ENCODE measurements at regions not wholly inside any gene's neighbourhood (a gene's known extent, or its start where the extent isn't known, plus 50 kb on each side); places are given as distances from the start of the nearest gene placed in this dataset.

DNA sequence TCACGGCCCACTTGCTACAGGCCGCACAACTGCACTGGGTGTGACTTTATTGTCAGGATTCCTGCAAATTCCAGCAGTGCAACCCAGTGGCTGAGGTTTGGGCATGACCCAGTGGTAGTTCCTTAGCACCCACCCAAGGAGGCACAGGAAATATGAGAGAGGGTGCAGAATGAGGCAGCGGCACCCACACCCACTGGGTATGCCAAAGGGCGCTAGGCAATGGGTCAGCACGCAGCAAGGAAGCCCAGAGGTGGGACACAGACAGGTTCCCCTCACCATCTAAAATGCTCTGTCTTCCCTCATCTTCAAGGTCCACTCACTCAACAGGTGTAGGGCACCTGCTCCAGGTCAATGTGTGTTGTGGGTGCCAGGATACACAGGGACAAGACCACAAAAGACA lies 357.8 kb upstream of the MKI67 start:
- FAIRE-seq = no peak
- Histone ChIP-seq H2AFZ (ENCODE audit: low read depth, low read length) (no peak overlapping the region), H3K27ac (ENCODE audit: insufficient read depth, low read depth, low read length) (no peak overlapping the region), H3K4me3 (replicated peaks in 1 of 3; ENCODE audit: insufficient read depth in 1 of 3, low read depth in 1 of 3, low read length in 3 of 3) (no peak overlapping the region), H3K36me3 (ENCODE audit: control insufficient read depth in 2 of 2, extremely low read depth in 1 of 2, insufficient read depth in 2 of 2, low read length in 2 of 2) (no peaks in the 10 kb centered on the region), H3K9ac (replicated peaks; ENCODE audit: extremely low read depth, insufficient read depth, low read length) (no peak overlapping the region), H4K20me1 (replicated peaks; ENCODE audit: control insufficient read depth, extremely low read depth, insufficient read depth, low read length) (no peaks in the 10 kb centered on the region), H3K4me2 (ENCODE audit: insufficient read depth, low read length) (no peak overlapping the region), H3K9me1 (replicated peaks; ENCODE audit: control insufficient read depth, extremely low read depth, insufficient read depth, low read length) (no peaks in the 10 kb centered on the region), H3K9me3 (replicated peaks; ENCODE audit: control insufficient read depth, insufficient read depth, low read length) (no peaks in the 10 kb centered on the region), H3K27me3 (ENCODE audit: control insufficient read depth in 2 of 2, insufficient read depth in 2 of 2, low read length in 2 of 2) (no peaks in the 10 kb centered on the region), H3K4me1 (ENCODE audit: control insufficient read depth, extremely low read depth, insufficient read depth, low read length) (no peaks in the 10 kb centered on the region), H3K79me2 (ENCODE audit: control insufficient read depth, insufficient read depth, low read length) (no peaks in the 10 kb centered on the region)
- TF ChIP-seq MYC (IDR thresholded peaks at IDR 0.05; ENCODE audit: low read depth, low read length) (no peak), POLR2AphosphoS5 (IDR thresholded peaks at IDR 0.05; ENCODE audit: insufficient read depth, low read depth, low read length) (no peak), FOS (IDR thresholded peaks at IDR 0.05; ENCODE audit: borderline replicate concordance, insufficient read depth, low read length) (no peak), POLR2A (IDR thresholded peaks at IDR 0.05; ENCODE audit: low read depth, low read length) (no peak), GATA2 (IDR thresholded peaks at IDR 0.05; ENCODE audit: insufficient read depth, insufficient read length, low read depth, low read length) (no peak), EZH2 (IDR thresholded peaks at IDR 0.05; ENCODE audit: borderline replicate concordance, low read depth, low read length, severe bottlenecking) (no peak), JUN (IDR thresholded peaks at IDR 0.05; ENCODE audit: borderline replicate concordance, insufficient read depth, insufficient read length, low read depth) (no peak)
- TF ChIP-seq, protein P1, sequence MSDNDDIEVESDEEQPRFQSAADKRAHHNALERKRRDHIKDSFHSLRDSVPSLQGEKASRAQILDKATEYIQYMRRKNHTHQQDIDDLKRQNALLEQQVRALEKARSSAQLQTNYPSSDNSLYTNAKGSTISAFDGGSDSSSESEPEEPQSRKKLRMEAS (IDR thresholded peaks at IDR 0.05; ENCODE audit: insufficient read depth, insufficient read length) = no peak
- TF ChIP-seq, protein P2, sequence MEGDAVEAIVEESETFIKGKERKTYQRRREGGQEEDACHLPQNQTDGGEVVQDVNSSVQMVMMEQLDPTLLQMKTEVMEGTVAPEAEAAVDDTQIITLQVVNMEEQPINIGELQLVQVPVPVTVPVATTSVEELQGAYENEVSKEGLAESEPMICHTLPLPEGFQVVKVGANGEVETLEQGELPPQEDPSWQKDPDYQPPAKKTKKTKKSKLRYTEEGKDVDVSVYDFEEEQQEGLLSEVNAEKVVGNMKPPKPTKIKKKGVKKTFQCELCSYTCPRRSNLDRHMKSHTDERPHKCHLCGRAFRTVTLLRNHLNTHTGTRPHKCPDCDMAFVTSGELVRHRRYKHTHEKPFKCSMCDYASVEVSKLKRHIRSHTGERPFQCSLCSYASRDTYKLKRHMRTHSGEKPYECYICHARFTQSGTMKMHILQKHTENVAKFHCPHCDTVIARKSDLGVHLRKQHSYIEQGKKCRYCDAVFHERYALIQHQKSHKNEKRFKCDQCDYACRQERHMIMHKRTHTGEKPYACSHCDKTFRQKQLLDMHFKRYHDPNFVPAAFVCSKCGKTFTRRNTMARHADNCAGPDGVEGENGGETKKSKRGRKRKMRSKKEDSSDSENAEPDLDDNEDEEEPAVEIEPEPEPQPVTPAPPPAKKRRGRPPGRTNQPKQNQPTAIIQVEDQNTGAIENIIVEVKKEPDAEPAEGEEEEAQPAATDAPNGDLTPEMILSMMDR (IDR thresholded peaks at IDR 0.05; ENCODE audit: extremely low read depth in 1 of 2, insufficient read depth in 1 of 2, low read depth in 1 of 2, low read length in 2 of 2) = no peak
- no TSS peak for BruUV-seq (replicated peaks)
- intact Hi-C loops (cut with micrococcal nuclease) (no loop called here), dilution Hi-C loops (cut with MboI; ENCODE audit: extremely low pct_ligation_motif_present, low sequenced_read_pairs) (no loop called here)
- ChIA-PET POLR2A (no interaction called here), CTCF (no interaction called here)
- no peak for DNase-seq (ENCODE audit: low read depth, low spot score)
